ENCODE measurements at regions not wholly inside any gene's neighbourhood (a gene's known extent, or its start where the extent isn't known, plus 50 kb on each side); places are given as distances from the start of the nearest gene placed in this dataset.

DNA sequence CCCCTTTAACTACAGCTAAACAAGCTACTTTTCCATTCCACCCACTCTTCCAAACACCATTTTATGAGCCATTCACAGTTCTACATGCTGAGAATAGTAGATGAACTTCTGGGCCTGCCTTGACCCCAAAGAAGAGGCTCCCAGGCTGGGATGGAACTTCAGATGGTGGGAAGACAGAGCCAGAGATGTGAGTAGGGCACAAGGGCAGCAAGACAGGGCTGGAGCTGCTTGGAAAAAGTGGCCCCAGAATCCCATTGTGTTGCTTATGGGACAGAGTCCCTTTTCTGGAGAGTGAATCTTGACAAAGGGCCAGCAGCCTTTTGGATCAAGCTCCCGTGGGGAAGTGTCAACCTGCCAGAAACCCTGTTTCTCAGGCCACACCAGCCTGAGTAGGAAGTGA lies 516.5 kb upstream of the PPP2R3A start:
- no peak for TF ChIP-seq CTCF (IDR thresholded peaks at IDR 0.05; ENCODE audit: unreplicated experiment)
- no peak for DNase-seq (ENCODE audit: low spot score)
- Mint-ChIP-seq H3K4me1 (ENCODE audit: unreplicated experiment) (no peaks in the 10 kb centered on the region), H3K27ac (ENCODE audit: unreplicated experiment) (no peak overlapping the region), H3K27me3 (ENCODE audit: unreplicated experiment) (peaks cover 5% of the 10 kb centered on the region), H3K4me3 (ENCODE audit: unreplicated experiment) (no peak overlapping the region), H3K36me3 (ENCODE audit: low read depth, unreplicated experiment) (no peaks in the 10 kb centered on the region), H3K9me3 (ENCODE audit: unreplicated experiment) (no peaks in the 10 kb centered on the region)

GRCh38 chr3:135451037-135451785 lies 514.3 kb upstream of the PPP2R3A start:
- DNase-seq (ENCODE audit: low spot score) = no peak
- TF ChIP-seq CTCF (IDR thresholded peaks at IDR 0.05; ENCODE audit: unreplicated experiment) = no peak
- Mint-ChIP-seq H3K9me3 (ENCODE audit: unreplicated experiment) (no peaks in the 10 kb centered on the region), H3K4me3 (ENCODE audit: unreplicated experiment) (no peak overlapping the region), H3K36me3 (ENCODE audit: low read depth, unreplicated experiment) (no peaks in the 10 kb centered on the region), H3K4me1 (ENCODE audit: unreplicated experiment) (no peaks in the 10 kb centered on the region), H3K27me3 (ENCODE audit: unreplicated experiment) (peaks cover 5% of the 10 kb centered on the region), H3K27ac (ENCODE audit: unreplicated experiment) (no peak overlapping the region)

DNA sequence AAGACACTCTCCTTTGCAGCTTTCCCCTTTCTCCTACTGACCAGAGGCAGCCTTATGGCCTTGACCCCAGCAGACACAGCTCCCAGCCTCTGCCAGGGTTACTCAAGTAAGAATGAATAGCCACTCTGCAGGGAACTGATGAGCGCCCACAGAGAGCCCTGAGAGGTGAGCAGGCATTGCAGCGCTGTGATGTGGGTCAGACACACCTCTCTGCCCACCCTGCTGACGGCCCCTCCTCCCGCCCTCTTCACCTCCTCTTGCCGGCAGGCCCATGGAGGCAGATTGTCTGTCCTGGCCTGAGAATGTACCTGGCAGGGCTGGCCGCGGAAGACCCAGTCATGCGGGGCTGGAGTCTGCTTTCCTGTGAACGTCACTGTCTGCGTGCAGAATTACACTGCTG lies 512.6 kb upstream of the PPP2R3A start:
- peaks cover 5% of the 10 kb centered on the region for H3K27me3 Mint-ChIP-seq (ENCODE audit: unreplicated experiment)
- H3K36me3 Mint-ChIP-seq (ENCODE audit: low read depth, unreplicated experiment) = no peaks in the 10 kb centered on the region
- H3K9me3 Mint-ChIP-seq (ENCODE audit: unreplicated experiment) = no peaks in the 10 kb centered on the region
- H3K27ac Mint-ChIP-seq (ENCODE audit: unreplicated experiment) = no peak overlapping the region
- H3K4me3 Mint-ChIP-seq (ENCODE audit: unreplicated experiment) = no peak overlapping the region
- DNase-seq (ENCODE audit: low spot score) = no peak
- no peak for TF ChIP-seq CTCF (IDR thresholded peaks at IDR 0.05; ENCODE audit: unreplicated experiment)
- no peaks in the 10 kb centered on the region for H3K4me1 Mint-ChIP-seq (ENCODE audit: unreplicated experiment)

- no peaks in the 10 kb centered on the region for H3K36me3 Mint-ChIP-seq (ENCODE audit: low read depth, unreplicated experiment)
- no peak for DNase-seq (ENCODE audit: low spot score)
- H3K4me3 Mint-ChIP-seq (ENCODE audit: unreplicated experiment) = no peak overlapping the region
- no peaks in the 10 kb centered on the region for H3K4me1 Mint-ChIP-seq (ENCODE audit: unreplicated experiment)
- TF ChIP-seq CTCF (IDR thresholded peaks at IDR 0.05; ENCODE audit: unreplicated experiment) = no peak
- H3K9me3 Mint-ChIP-seq (ENCODE audit: unreplicated experiment) = no peaks in the 10 kb centered on the region
- H3K27ac Mint-ChIP-seq (ENCODE audit: unreplicated experiment) = no peak overlapping the region
- peaks cover 5% of the 10 kb centered on the region for H3K27me3 Mint-ChIP-seq (ENCODE audit: unreplicated experiment)
These were observed 512.2 kb upstream of the PPP2R3A start for GRCh38 chr3:135453326-135453725.

GRCh38 chr3:135454890-135455289 lies 510.6 kb upstream of the PPP2R3A start:
- TF ChIP-seq CTCF (IDR thresholded peaks at IDR 0.05; ENCODE audit: unreplicated experiment) = no peak
- H3K4me1 Mint-ChIP-seq (ENCODE audit: unreplicated experiment) = no peaks in the 10 kb centered on the region
- H3K36me3 Mint-ChIP-seq (ENCODE audit: low read depth, unreplicated experiment) = no peaks in the 10 kb centered on the region
- H3K4me3 Mint-ChIP-seq (ENCODE audit: unreplicated experiment) = no peak overlapping the region
- no peak overlapping the region for H3K27ac Mint-ChIP-seq (ENCODE audit: unreplicated experiment)
- H3K9me3 Mint-ChIP-seq (ENCODE audit: unreplicated experiment) = no peaks in the 10 kb centered on the region
- DNase-seq (ENCODE audit: low spot score) = no peak
- H3K27me3 Mint-ChIP-seq (ENCODE audit: unreplicated experiment) = peaks cover 1% of the 10 kb centered on the region

Measured in endothelial cell (in vitro differentiated cells).